A549 (cell line): ENCODE measurements at regions not wholly inside any gene's neighbourhood (a gene's known extent, or its start where the extent isn't known, plus 50 kb on each side); places are given as distances from the start of the nearest gene placed in this dataset.

Source experiments
- RAD21 ChIP-seq, 2 experiments: fragments of >200 bp in 1 of 2; sonication (Bioruptor Twin) in 1 of 2; formaldehyde crosslinking in 1 of 2; IDR thresholded peaks in 1 of 2; conservative IDR thresholded peaks in 1 of 2; 2 replicates in 1 of 2; 3 replicates in 1 of 2; pipeline ENCODE4 v1.6.1; 2012 to 2018; ENCODE audit warnings: inconsistent platforms in 1 of 2
- TF ChIP-seq, protein P1 (sequence below): fragments of 200-600 bp; sonication (generic); IDR thresholded peaks from 2 replicates; pipeline ENCODE4 v1.6.1; 2016; ENCODE audit warnings: antibody characterized with exemption, mild to moderate bottlenecking, moderate library complexity

DNA sequence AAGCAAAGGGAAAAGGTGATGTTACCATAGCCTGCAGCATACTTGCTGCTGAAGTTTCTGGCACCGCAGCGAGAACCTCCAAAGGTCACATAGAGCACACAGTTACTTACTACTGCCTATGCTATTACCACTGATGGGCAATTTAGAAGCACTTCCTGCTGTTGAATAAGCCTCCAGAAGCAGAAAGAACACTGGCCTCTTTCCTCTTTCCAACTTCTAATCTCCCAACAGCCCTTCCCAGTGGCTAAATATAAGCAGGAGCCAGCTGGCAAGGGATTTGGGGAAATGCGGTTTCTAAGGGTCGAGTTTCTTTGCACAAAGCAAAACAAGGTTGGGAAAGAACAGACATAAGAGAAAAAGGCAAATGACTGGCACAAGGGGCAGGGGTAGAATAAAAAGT lies 669.2 kb upstream of the ACO1 start:
- TF ChIP-seq RAD21 (conservative IDR thresholded peaks at IDR 0.05 in 1 of 2, IDR thresholded peaks at IDR 0.05 in 1 of 2): no peak
- TF ChIP-seq, protein P1, sequence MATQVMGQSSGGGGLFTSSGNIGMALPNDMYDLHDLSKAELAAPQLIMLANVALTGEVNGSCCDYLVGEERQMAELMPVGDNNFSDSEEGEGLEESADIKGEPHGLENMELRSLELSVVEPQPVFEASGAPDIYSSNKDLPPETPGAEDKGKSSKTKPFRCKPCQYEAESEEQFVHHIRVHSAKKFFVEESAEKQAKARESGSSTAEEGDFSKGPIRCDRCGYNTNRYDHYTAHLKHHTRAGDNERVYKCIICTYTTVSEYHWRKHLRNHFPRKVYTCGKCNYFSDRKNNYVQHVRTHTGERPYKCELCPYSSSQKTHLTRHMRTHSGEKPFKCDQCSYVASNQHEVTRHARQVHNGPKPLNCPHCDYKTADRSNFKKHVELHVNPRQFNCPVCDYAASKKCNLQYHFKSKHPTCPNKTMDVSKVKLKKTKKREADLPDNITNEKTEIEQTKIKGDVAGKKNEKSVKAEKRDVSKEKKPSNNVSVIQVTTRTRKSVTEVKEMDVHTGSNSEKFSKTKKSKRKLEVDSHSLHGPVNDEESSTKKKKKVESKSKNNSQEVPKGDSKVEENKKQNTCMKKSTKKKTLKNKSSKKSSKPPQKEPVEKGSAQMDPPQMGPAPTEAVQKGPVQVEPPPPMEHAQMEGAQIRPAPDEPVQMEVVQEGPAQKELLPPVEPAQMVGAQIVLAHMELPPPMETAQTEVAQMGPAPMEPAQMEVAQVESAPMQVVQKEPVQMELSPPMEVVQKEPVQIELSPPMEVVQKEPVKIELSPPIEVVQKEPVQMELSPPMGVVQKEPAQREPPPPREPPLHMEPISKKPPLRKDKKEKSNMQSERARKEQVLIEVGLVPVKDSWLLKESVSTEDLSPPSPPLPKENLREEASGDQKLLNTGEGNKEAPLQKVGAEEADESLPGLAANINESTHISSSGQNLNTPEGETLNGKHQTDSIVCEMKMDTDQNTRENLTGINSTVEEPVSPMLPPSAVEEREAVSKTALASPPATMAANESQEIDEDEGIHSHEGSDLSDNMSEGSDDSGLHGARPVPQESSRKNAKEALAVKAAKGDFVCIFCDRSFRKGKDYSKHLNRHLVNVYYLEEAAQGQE: no peak
